GM12874 (cell line): ENCODE measurements at regions not wholly inside any gene's neighbourhood (a gene's known extent, or its start where the extent isn't known, plus 50 kb on each side); places are given as distances from the start of the nearest gene placed in this dataset.

ENCODE experiments used
- TF ChIP-seq, protein P1 (sequence below): IDR thresholded peaks from 2 replicates; pipeline ENCODE4 v1.5.1; 2011; ENCODE audit warnings: low read depth, mild to moderate bottlenecking, control low read depth, low read length, moderate library complexity; ENCODE audit not compliant: insufficient read depth

GRCh38 chr16:62974424-62974823, 938.2 kb upstream of the CDH8 start:
- TF ChIP-seq, protein P1, sequence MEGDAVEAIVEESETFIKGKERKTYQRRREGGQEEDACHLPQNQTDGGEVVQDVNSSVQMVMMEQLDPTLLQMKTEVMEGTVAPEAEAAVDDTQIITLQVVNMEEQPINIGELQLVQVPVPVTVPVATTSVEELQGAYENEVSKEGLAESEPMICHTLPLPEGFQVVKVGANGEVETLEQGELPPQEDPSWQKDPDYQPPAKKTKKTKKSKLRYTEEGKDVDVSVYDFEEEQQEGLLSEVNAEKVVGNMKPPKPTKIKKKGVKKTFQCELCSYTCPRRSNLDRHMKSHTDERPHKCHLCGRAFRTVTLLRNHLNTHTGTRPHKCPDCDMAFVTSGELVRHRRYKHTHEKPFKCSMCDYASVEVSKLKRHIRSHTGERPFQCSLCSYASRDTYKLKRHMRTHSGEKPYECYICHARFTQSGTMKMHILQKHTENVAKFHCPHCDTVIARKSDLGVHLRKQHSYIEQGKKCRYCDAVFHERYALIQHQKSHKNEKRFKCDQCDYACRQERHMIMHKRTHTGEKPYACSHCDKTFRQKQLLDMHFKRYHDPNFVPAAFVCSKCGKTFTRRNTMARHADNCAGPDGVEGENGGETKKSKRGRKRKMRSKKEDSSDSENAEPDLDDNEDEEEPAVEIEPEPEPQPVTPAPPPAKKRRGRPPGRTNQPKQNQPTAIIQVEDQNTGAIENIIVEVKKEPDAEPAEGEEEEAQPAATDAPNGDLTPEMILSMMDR, result no peak

- TF ChIP-seq, protein P1, result no peak
Measured at GRCh38 chr16:62970851-62971250, 934.6 kb upstream of the CDH8 start.

- TF ChIP-seq, protein P1, result no peak
Measured at GRCh38 chr16:62969711-62970318, 933.6 kb upstream of the CDH8 start.

DNA sequence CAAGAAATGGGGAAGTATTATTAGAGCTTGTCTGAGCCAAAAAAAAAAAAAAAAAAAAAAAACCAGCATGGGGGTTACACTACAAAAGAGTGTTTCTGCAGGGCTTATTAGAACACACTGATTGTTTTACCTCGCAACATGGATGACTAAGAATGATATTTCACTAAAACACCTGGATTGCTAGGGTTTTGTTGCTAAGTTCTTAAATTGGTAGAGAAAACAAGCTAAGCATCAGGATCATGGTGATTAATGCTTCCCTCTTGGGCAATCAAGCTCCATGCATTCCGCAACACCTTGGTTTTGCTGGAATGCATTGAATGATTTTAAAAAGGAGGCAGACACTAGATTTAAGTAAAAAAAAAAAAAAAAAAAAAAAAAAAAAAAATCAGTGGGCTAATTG, 931.4 kb upstream of the CDH8 start:
- TF ChIP-seq, protein P1, result no peak

DNA sequence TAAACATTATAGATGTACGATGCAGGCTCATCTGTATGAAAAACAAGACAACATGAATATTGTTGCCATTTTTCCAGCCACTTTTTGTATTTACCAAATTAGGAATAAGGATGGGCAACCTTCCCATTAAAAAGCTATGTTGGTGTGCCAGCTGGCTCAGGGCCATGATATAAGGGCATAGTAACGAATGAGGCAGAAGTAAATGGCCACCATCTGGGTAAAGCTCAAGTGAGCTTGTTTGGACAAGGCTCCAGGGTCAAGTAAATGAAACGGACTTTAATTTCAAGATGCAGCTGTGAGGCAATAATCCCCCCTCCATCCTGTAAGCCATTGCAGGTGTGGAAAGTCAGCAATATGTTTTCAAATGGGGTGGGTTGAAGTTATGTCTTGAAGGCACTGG, 930.9 kb upstream of the CDH8 start:
- TF ChIP-seq, protein P1, result no peak

- TF ChIP-seq, protein P1, result no peak
Measured at GRCh38 chr16:62966626-62967025, 930.4 kb upstream of the CDH8 start.

- TF ChIP-seq, protein P1, result no peak
Measured at GRCh38 chr16:62965831-62966230, 929.6 kb upstream of the CDH8 start.
